HEK293 (cell line): ENCODE measurements at regions not wholly inside any gene's neighbourhood (a gene's known extent, or its start where the extent isn't known, plus 50 kb on each side); places are given as distances from the start of the nearest gene placed in this dataset.

Experiments used
- CTCF ChIA-PET: fragments of 350-600 bp; formaldehyde crosslinking; extraction: SDS; loops from one replicate; lab custom pipeline; 2021; ENCODE audit warnings: antibody characterized with exemption; lab: Yijun Ruan, JAX
- POLR2A ChIA-PET: fragments of 300-600 bp; formaldehyde crosslinking; extraction: SDS; loops from one replicate; lab custom pipeline; 2020; ENCODE audit warnings: antibody characterized with exemption, inconsistent platforms; lab: Yijun Ruan, JAX
- H3K27ac ChIP-seq: fragments of 200-500 bp; sonication (Bioruptor generic); 2 replicates; pipeline ENCODE4 v1.5.1; 2014; ENCODE audit warnings: low read depth, low read length, control low read depth, inconsistent platforms; ENCODE audit errors: extremely low read depth
- H3K36me3 ChIP-seq, 2 experiments: fragments of 200-500 bp in 1 of 2; sonication (Bioruptor generic) in 1 of 2; 1 replicate in 1 of 2; 2 replicates in 1 of 2; pipeline ENCODE4 v1.5.1; 2014 to 2017; ENCODE audit warnings: inconsistent platforms in 2 of 2, low read length in 2 of 2; ENCODE audit not compliant: control insufficient read depth in 2 of 2, insufficient read depth in 1 of 2
- H3K4me1 ChIP-seq: fragments of 200-500 bp; sonication (Bioruptor generic); 2 replicates; pipeline ENCODE4 v1.5.1; 2014; ENCODE audit warnings: mild to moderate bottlenecking, low read length, inconsistent platforms; ENCODE audit not compliant: control insufficient read depth, insufficient read depth
- H3K4me3 ChIP-seq: 2 replicates; pipeline ENCODE4 v1.5.1; 2011; ENCODE audit warnings: low read depth, mild to moderate bottlenecking, control low read depth, low read length, moderate library complexity
- H3K9me3 ChIP-seq: fragments of 200-500 bp; sonication (Bioruptor generic); 2 replicates; pipeline ENCODE4 v1.5.1; 2014; ENCODE audit warnings: low read depth, low read length, inconsistent platforms; ENCODE audit not compliant: control insufficient read depth, insufficient read depth
- BCL6B ChIP-seq: fragments of 450-650 bp; formaldehyde crosslinking; IDR thresholded peaks from 2 replicates; pipeline ENCODE4 v1.5.1; 2017; ENCODE audit warnings: missing biosample characterization, missing genetic modification characterization
- GLI4 ChIP-seq: fragments of 450-650 bp; formaldehyde crosslinking; IDR thresholded peaks from 2 replicates; pipeline ENCODE4 v1.5.1; 2016; ENCODE audit warnings: missing biosample characterization, missing genetic modification characterization
- INSM2 ChIP-seq: fragments of 450-650 bp; formaldehyde crosslinking; IDR thresholded peaks from 2 replicates; pipeline ENCODE4 v1.5.1; 2016; ENCODE audit warnings: missing biosample characterization, missing genetic modification characterization
- MEIS1 ChIP-seq: sonication (generic); formaldehyde crosslinking; IDR thresholded peaks from 2 replicates; pipeline ENCODE4 v1.8.1; 2022; ENCODE audit warnings: missing genetic modification reagents, mild to moderate bottlenecking, borderline replicate concordance
- PRDM6 ChIP-seq: fragments of 450-650 bp; formaldehyde crosslinking; IDR thresholded peaks from 2 replicates; pipeline ENCODE4 v1.5.1; 2017; ENCODE audit warnings: missing biosample characterization, missing genetic modification characterization
- TRIM28 ChIP-seq: IDR thresholded peaks from 2 replicates; pipeline ENCODE4 v1.6.1; 2011; ENCODE audit warnings: low read length, control low read depth, borderline replicate concordance
- YY2 ChIP-seq: fragments of 450-650 bp; formaldehyde crosslinking; IDR thresholded peaks from 2 replicates; pipeline ENCODE4 v1.5.1; 2016; ENCODE audit warnings: missing biosample characterization, missing genetic modification characterization
- ZFP41 ChIP-seq: fragments of 450-650 bp; formaldehyde crosslinking; IDR thresholded peaks from 2 replicates; pipeline ENCODE4 v1.5.1; 2016; ENCODE audit warnings: missing biosample characterization, missing genetic modification characterization, borderline replicate concordance
- ZIC2 ChIP-seq: fragments of 450-650 bp; formaldehyde crosslinking; IDR thresholded peaks from 2 replicates; pipeline ENCODE4 v1.5.1; 2016; ENCODE audit warnings: missing biosample characterization, missing genetic modification characterization
- ZNF114 ChIP-seq: fragments of 450-650 bp; formaldehyde crosslinking; IDR thresholded peaks from 2 replicates; pipeline ENCODE4 v1.5.0; 2017; ENCODE audit warnings: missing biosample characterization, missing genetic modification characterization
- ZNF221 ChIP-seq: fragments of 450-650 bp; formaldehyde crosslinking; IDR thresholded peaks from 2 replicates; pipeline ENCODE4 v1.5.1; 2017; ENCODE audit warnings: missing biosample characterization, missing genetic modification characterization, borderline replicate concordance
- ZNF266 ChIP-seq: fragments of 450-650 bp; formaldehyde crosslinking; IDR thresholded peaks from 2 replicates; pipeline ENCODE4 v1.5.1; 2016; ENCODE audit warnings: missing biosample characterization, missing genetic modification characterization, low read depth
- ZNF366 ChIP-seq: fragments of 450-650 bp; formaldehyde crosslinking; conservative IDR thresholded peaks from 2 replicates; pipeline ENCODE4 v1.5.1; 2016; ENCODE audit warnings: missing biosample characterization, missing genetic modification characterization
- ZNF510 ChIP-seq: fragments of 450-650 bp; formaldehyde crosslinking; IDR thresholded peaks from 2 replicates; pipeline ENCODE4 v1.5.1; 2018; ENCODE audit warnings: mild to moderate bottlenecking, missing genetic modification characterization, missing biosample characterization; ENCODE audit not compliant: insufficient replicate concordance
- ZNF549 ChIP-seq: fragments of 450-650 bp; IDR thresholded peaks from 2 replicates; pipeline ENCODE4 v1.5.1; 2018; ENCODE audit warnings: missing biosample characterization, missing genetic modification characterization, mild to moderate bottlenecking, inconsistent platforms, moderate library complexity
- ZNF560 ChIP-seq: fragments of 450-650 bp; formaldehyde crosslinking; IDR thresholded peaks from 2 replicates; pipeline ENCODE4 v1.5.1; 2017; ENCODE audit warnings: missing biosample characterization, missing genetic modification characterization, borderline replicate concordance
- ZNF670 ChIP-seq: fragments of 450-650 bp; formaldehyde crosslinking; IDR thresholded peaks from 2 replicates; pipeline ENCODE4 v1.5.1; 2016; ENCODE audit warnings: missing biosample characterization, missing genetic modification characterization, low read depth
- ZNF692 ChIP-seq: fragments of 450-650 bp; formaldehyde crosslinking; IDR thresholded peaks from 2 replicates; pipeline ENCODE4 v1.5.1; 2016; ENCODE audit warnings: missing biosample characterization, missing genetic modification characterization
- ZNF768 ChIP-seq: fragments of 450-650 bp; formaldehyde crosslinking; IDR thresholded peaks from 2 replicates; pipeline ENCODE4 v1.5.1; 2018; ENCODE audit warnings: missing biosample characterization, mild to moderate bottlenecking, missing genetic modification characterization
- ZNF785 ChIP-seq: fragments of 450-650 bp; formaldehyde crosslinking; IDR thresholded peaks from 2 replicates; pipeline ENCODE4 v1.5.1; 2016; ENCODE audit warnings: missing biosample characterization, missing genetic modification characterization
- ZSCAN4 ChIP-seq: fragments of 450-650 bp; formaldehyde crosslinking; IDR thresholded peaks from 2 replicates; pipeline ENCODE4 v1.5.1; 2017; ENCODE audit warnings: missing biosample characterization, missing genetic modification characterization
- ZSCAN5A ChIP-seq: fragments of 450-650 bp; formaldehyde crosslinking; IDR thresholded peaks from 2 replicates; pipeline ENCODE4 v1.5.1; 2016; ENCODE audit warnings: missing biosample characterization, missing genetic modification characterization

- Histone ChIP-seq H3K4me3 (no peak overlapping the region), H3K9me3 (no peaks in the 10 kb centered on the region), H3K4me1 (no peaks in the 10 kb centered on the region), H3K27ac (no peak overlapping the region)
- no peak for TF ChIP-seq YY2
- TF ChIP-seq PRDM6 (tag by site-specific recombination): no peak
- no peak for TF ChIP-seq ZNF785 (tag by site-specific recombination)
- no peak for TF ChIP-seq ZNF560 (tag by site-specific recombination)
- no peak for TF ChIP-seq ZNF221
- no peak for TF ChIP-seq INSM2 (tag by site-specific recombination)
- TF ChIP-seq ZNF692 (tag by site-specific recombination): no peak
- TF ChIP-seq, all 188 proteins: peak for 0
- no peaks in the 10 kb centered on the region for H3K36me3 ChIP-seq
- ChIA-PET CTCF (interaction anchor here (0.9 kb wide), 1 partner anchor 328 kb away, joined by 4 read pairs; no protein-coding TSS in a partner anchor), POLR2A (no interaction called here)
These were observed 139.0 kb downstream of the TRIM43 start for GRCh38 chr2:95730813-95731212.

- Histone ChIP-seq H3K36me3 (no peaks in the 10 kb centered on the region), H3K27ac (no peak overlapping the region), H3K9me3 (no peaks in the 10 kb centered on the region), H3K4me1 (no peaks in the 10 kb centered on the region), H3K4me3 (no peak overlapping the region)
- CTCF ChIA-PET: interaction anchor here (0.6 to 0.8 kb wide), 2 partner anchors 390 to 657 kb away, joined by 3 read pairs; no protein-coding TSS in a partner anchor
- POLR2A ChIA-PET: no interaction called here
- TF ChIP-seq ZNF366: no peak
- no peak for TF ChIP-seq BCL6B (tag by site-specific recombination)
- no peak for TF ChIP-seq MEIS1 (CRISPR knock-in tag)
- no peak for TF ChIP-seq ZNF114 (tag by site-specific recombination)
- TF ChIP-seq ZNF768: no peak
- TF ChIP-seq GLI4 (tag by site-specific recombination): no peak
- no peak for TF ChIP-seq ZNF670 (tag by site-specific recombination)
- TF ChIP-seq ZNF266: no peak
- TF ChIP-seq ZNF549 (tag by site-specific recombination): no peak
- TF ChIP-seq TRIM28: no peak
- no peak for TF ChIP-seq ZNF510 (tag by site-specific recombination)
- TF ChIP-seq YY2: no peak
- no peak for TF ChIP-seq ZSCAN4
- TF ChIP-seq ZSCAN5A (tag by site-specific recombination): no peak
- TF ChIP-seq ZFP41: no peak
- no peak for TF ChIP-seq ZIC2 (tag by site-specific recombination)
These were observed 143.4 kb downstream of the TRIM43 start for GRCh38 chr2:95734976-95735890.
